Heart left ventricle (tissue), 16 donors: ENCODE measurements at regions not wholly inside any gene's neighbourhood (a gene's known extent, or its start where the extent isn't known, plus 50 kb on each side); places are given as distances from the start of the nearest gene placed in this dataset.
"Not testable (repeated sequence)": the region's sequence is repeated elsewhere in the genome, so short reads cannot be mapped to it uniquely, and the experiment has no call there.

Experiments
- ATAC-seq, 4 donors: fragments of 200-7000 bp; cut with Tn5 transposase; one replicate each; pipeline ENCODE4 v1.9.1; 2020 to 2022; ENCODE audit warnings: moderate library complexity in 4 of 4, mild to moderate bottlenecking in 3 of 4, moderate number of reproducible peaks in 1 of 4
- DNase-seq, 5 donors: peaks; one replicate each; pipeline ENCODE4 v3.0.0-alpha.2; 2020
- H3K27ac ChIP-seq, 12 donors: fragments of 200-600 bp; sonication (generic) in 4 of 12; one replicate each; pipeline versions ENCODE4 v1.5.0 to v1.8.0; 2016 to 2022; ENCODE audit warnings: mild to moderate bottlenecking in 2 of 12
- H3K27me3 ChIP-seq, 9 donors: fragments of 200-600 bp; sonication (generic) in 2 of 9; one replicate each; pipeline versions ENCODE4 v1.5.1 to v1.8.0; 2016 to 2022; ENCODE audit warnings: mild to moderate bottlenecking in 3 of 9
- H3K36me3 ChIP-seq, 9 donors: fragments of 200-600 bp; sonication (generic) in 2 of 9; one replicate each; pipeline versions ENCODE4 v1.5.0 to v1.8.0; 2018 to 2022; ENCODE audit warnings: mild to moderate bottlenecking in 2 of 9
- H3K4me1 ChIP-seq, 12 donors: fragments of 200-600 bp; sonication (generic) in 4 of 12; one replicate each; pipeline versions ENCODE4 v1.5.0 to v1.8.0; 2016 to 2022; ENCODE audit warnings: mild to moderate bottlenecking in 3 of 12
- H3K4me3 ChIP-seq, 12 donors: fragments of 200-600 bp; sonication (generic) in 4 of 12; one replicate each; pipeline versions ENCODE4 v1.5.0 to v1.8.0; 2017 to 2022; ENCODE audit warnings: mild to moderate bottlenecking in 9 of 12, moderate library complexity in 4 of 12
- H3K9me3 ChIP-seq, 12 donors: fragments of 200-600 bp; sonication (generic) in 4 of 12; one replicate each; pipeline versions ENCODE4 v1.5.0 to v1.8.0; 2016 to 2022; ENCODE audit warnings: mild to moderate bottlenecking in 1 of 12
- CTCF ChIP-seq, 12 donors: fragments of 200-600 bp; sonication (generic) in 4 of 12; IDR thresholded peaks; one replicate each; pipeline versions ENCODE4 v1.5.0 to v1.8.0; 2018 to 2022; ENCODE audit warnings: antibody characterized with exemption in 12 of 12, mild to moderate bottlenecking in 5 of 12
- POLR2A ChIP-seq, 2 donors: fragments of 450-650 bp; IDR thresholded peaks; one replicate each; pipeline ENCODE4 v1.6.1; 2017; ENCODE audit warnings: antibody characterized with exemption in 2 of 2, mild to moderate bottlenecking in 2 of 2, moderate library complexity in 2 of 2
- WGBS, 4 donors: extraction: QIAGEN DNeasy Blood & Tissue Kit in 2 of 4; methylation state at CpG; one replicate each; pipeline versions ENCODE4 v1.1.5 to v1.1.7; 2013 to 2018; 5-methylcytosine and 5-hydroxymethylcytosine counted together
- intact Hi-C, 10 donors: fragments of 100-400 bp; cut with DNase I; formaldehyde crosslinking; loops; one replicate each; pipeline versions ENCODE4 v1.11.1 to v1.14.2; 2022
- donor health status: ischemic (EF 13 %, LVEDD 7.1; RV severe dilation, severe dysfunction).
- donor health status: healthy with polysubstance abuse.
- donor health status: DM: no; HTN: yes; CAD: no.
- donor health status: DM: no; HTN: no; CAD: no.
- donor health status: ischemic (EF 25% LVEDD 6.9; RV normal size, moderate dysfunction).
- donor health status: ischemic (EF 25% LVEDD 5.7; RV mildly dilated, moderate dysfunction).
- donor health status: healthy.
- donor health status: DM: yes; HTN: yes; CAD: no.
- donor health status: ischemic (EF 35%, LVEDD 5.7; RV mildly dilated, moderate dysfunction).
- donor health status: nonischemic (EF 11% LVEDD 7.7; RV severe dilation, severe dysfunction).
- donor health status: DM: yes; HTN: yes; CAD: no.
- donor health status: PGD.
- donor health status: ischemic (EF 29% LVEDD 5.4; RV normal size, mild dysfunction).
- donor health status: nonischemic (EF 23%, LVEDD 6.1; RV moderate dilation, normal function).

- ATAC-seq (peak; percentile 75 to 90 (median 79)), DNase-seq (peak; percentile 70 to 80 (median 72))
- intact Hi-C loops = loop anchor here in 1 of 10 donors (10.0 kb wide), 1 partner anchor 77 kb away; no protein-coding TSS in a partner anchor
- no peaks in the 10 kb centered on the region for H3K9me3 ChIP-seq
- WGBS, 4 donors = 46 to 65% (median 55%) methylated on average over 27 to 42 of the region's 42 CpGs
- no peaks in the 10 kb centered on the region for H3K36me3 ChIP-seq
- peak overlapping the region; percentile 4 to 47 (median 36) for H3K4me3 ChIP-seq
- TF ChIP-seq POLR2A (IDR thresholded peaks at IDR 0.05) = no peak
- TF ChIP-seq CTCF (IDR thresholded peaks at IDR 0.05) = no peak
- H3K27me3 ChIP-seq = peaks cover 0 to 17% (median 0%) of the 10 kb centered on the region in 9 donors
- peak overlapping the region; percentile 45 to 83 (median 62) for H3K27ac ChIP-seq
- peaks cover 0 to 25% (median 9%) of the 10 kb centered on the region in 12 donors for H3K4me1 ChIP-seq
Measured at GRCh38 chr4:1547856-1548826, 136.0 kb downstream of the FAM53A start.

GRCh38 chr4:1547131-1547855, 136.8 kb downstream of the FAM53A start:
- no peak for TF ChIP-seq POLR2A (IDR thresholded peaks at IDR 0.05)
- no peak for TF ChIP-seq CTCF (IDR thresholded peaks at IDR 0.05)
- Histone ChIP-seq H3K4me1 (peaks cover 0 to 25% (median 9%) of the 10 kb centered on the region in 12 donors), H3K36me3 (no peaks in the 10 kb centered on the region), H3K9me3 (no peaks in the 10 kb centered on the region), H3K27ac (peak overlapping the region in 11 of 12 donors; percentile 6 to 83 (median 63)), H3K4me3 (peak overlapping the region in 4 of 12 donors; percentile 21 to 34 (median 30)), H3K27me3 (peaks cover 0 to 12% (median 0%) of the 10 kb centered on the region in 9 donors)
- ATAC-seq = no peak
- 37 to 55% (median 47%) methylated on average over 17 to 19 of the region's 19 CpGs for WGBS, 4 donors
- DNase-seq = peak in 2 of 5 donors; percentile 12 to 23
- intact Hi-C loops = loop anchor here in 1 of 10 donors (10.0 kb wide), 1 partner anchor 78 kb away; no protein-coding TSS in a partner anchor

- peak in 2 of 5 donors; percentile 26 to 46 for DNase-seq
- Histone ChIP-seq H3K27me3 (peaks cover 0 to 3% (median 0%) of the 10 kb centered on the region in 9 donors), H3K4me3 (peak overlapping the region in 6 of 12 donors; percentile 6 to 39 (median 24)), H3K9me3 (no peaks in the 10 kb centered on the region), H3K36me3 (no peaks in the 10 kb centered on the region), H3K27ac (peak overlapping the region in 11 of 12 donors; percentile 4 to 78 (median 67)), H3K4me1 (peaks cover 0 to 34% (median 12%) of the 10 kb centered on the region in 12 donors)
- WGBS, 4 donors = 57 to 73% (median 64%) methylated on average over 9 to 18 of the region's 18 CpGs
- TF ChIP-seq POLR2A (IDR thresholded peaks at IDR 0.05) (no peak), CTCF (IDR thresholded peaks at IDR 0.05) (no peak)
- no peak for ATAC-seq
- intact Hi-C loops = loop anchor here in 1 of 10 donors (10.0 kb wide), 1 partner anchor 80 kb away; no protein-coding TSS in a partner anchor
Measured at GRCh38 chr4:1544861-1545281, 138.6 kb upstream of the NKX1-1 start.

- DNase-seq = peak in 2 of 5 donors; percentile 14 to 48
- 46 to 76% (median 72%) methylated on average over 12 to 21 of the region's 21 CpGs for WGBS, 4 donors
- Histone ChIP-seq H3K4me3 (peak overlapping the region in 5 of 12 donors; percentile 6 to 39 (median 23)), H3K27ac (peak overlapping the region in 11 of 12 donors; percentile 4 to 78 (median 67)), H3K4me1 (peaks cover 0 to 30% (median 12%) of the 10 kb centered on the region in 12 donors)
- not testable (repeated sequence) for H3K27me3 ChIP-seq, ATAC-seq, H3K36me3 ChIP-seq, H3K9me3 ChIP-seq
- intact Hi-C loops = loop anchor here in 1 of 10 donors (10.0 kb wide), 1 partner anchor 80 kb away; no protein-coding TSS in a partner anchor
Measured at GRCh38 chr4:1544435-1544834, 138.2 kb upstream of the NKX1-1 start.
